Transverse colon (tissue), 4 donors: ENCODE measurements at regions not wholly inside any gene's neighbourhood (a gene's known extent, or its start where the extent isn't known, plus 50 kb on each side); places are given as distances from the start of the nearest gene placed in this dataset.

Experiments used
- EP300 ChIP-seq: sonication (generic); formaldehyde crosslinking; IDR thresholded peaks from one replicate; pipeline ENCODE4 v1.6.1; 2017; ENCODE audit warnings: antibody characterized with exemption, low read depth
- POLR2AphosphoS5 ChIP-seq, 3 donors: sonication (generic); formaldehyde crosslinking; IDR thresholded peaks; one replicate each; pipeline ENCODE4 v1.6.1; 2016; ENCODE audit warnings: antibody characterized with exemption in 3 of 3
- TF ChIP-seq, protein P1 (sequence below), 5 experiments: fragments of 200-600 bp in 3 of 5; fragments of 450-650 bp in 2 of 5; sonication (generic) in 3 of 5; IDR thresholded peaks; 1 replicate in 2 of 5; 2 replicates in 3 of 5; pipeline ENCODE4 v1.5.1; 2016 to 2017; ENCODE audit warnings: antibody characterized with exemption in 5 of 5, inconsistent platforms in 3 of 5, mild to moderate bottlenecking in 2 of 5, moderate library complexity in 1 of 5

DNA sequence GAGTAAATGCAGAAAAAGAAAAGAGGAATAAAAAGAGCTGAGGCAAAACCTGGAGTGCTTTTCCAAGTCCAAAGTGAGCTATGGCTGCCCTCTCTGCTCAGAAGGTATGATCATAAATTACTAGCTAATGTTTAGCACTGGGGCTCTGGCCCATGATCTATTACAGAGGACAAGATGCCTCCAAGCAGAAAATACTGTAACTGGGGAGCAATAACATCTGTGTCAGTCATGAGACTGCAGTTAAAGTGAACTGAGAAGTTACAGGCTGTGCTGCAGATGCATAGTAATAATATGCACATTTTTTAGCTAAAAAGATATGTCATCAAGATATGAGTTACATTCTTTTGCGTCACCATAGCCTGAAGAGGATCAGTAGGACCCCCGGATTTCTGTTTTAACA is 209.4 kb upstream of the RBBP8 start:
- TF ChIP-seq, protein P1, sequence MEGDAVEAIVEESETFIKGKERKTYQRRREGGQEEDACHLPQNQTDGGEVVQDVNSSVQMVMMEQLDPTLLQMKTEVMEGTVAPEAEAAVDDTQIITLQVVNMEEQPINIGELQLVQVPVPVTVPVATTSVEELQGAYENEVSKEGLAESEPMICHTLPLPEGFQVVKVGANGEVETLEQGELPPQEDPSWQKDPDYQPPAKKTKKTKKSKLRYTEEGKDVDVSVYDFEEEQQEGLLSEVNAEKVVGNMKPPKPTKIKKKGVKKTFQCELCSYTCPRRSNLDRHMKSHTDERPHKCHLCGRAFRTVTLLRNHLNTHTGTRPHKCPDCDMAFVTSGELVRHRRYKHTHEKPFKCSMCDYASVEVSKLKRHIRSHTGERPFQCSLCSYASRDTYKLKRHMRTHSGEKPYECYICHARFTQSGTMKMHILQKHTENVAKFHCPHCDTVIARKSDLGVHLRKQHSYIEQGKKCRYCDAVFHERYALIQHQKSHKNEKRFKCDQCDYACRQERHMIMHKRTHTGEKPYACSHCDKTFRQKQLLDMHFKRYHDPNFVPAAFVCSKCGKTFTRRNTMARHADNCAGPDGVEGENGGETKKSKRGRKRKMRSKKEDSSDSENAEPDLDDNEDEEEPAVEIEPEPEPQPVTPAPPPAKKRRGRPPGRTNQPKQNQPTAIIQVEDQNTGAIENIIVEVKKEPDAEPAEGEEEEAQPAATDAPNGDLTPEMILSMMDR (IDR thresholded peaks at IDR 0.05): no peak
- TF ChIP-seq POLR2AphosphoS5 (IDR thresholded peaks at IDR 0.05) (peak; percentile 33 to 58 (median 43)), EP300 (no peak)
